ENCODE measurements at regions not wholly inside any gene's neighbourhood (a gene's known extent, or its start where the extent isn't known, plus 50 kb on each side); places are given as distances from the start of the nearest gene placed in this dataset.
A peak's percentile ranks its signal among the peaks of the same experiment; 100 is the strongest.

GRCh38 chr1:175894581-175894980 is 151.2 kb upstream of the TNR start:
- no peak for DNase-seq (ENCODE audit: low read depth in 2 of 2)

GRCh38 chr1:175893192-175893591 is 149.8 kb upstream of the TNR start:
- DNase-seq (ENCODE audit: low read depth in 2 of 2) = no peak

GRCh38 chr1:175892686-175893085 is 149.3 kb upstream of the TNR start:
- DNase-seq (ENCODE audit: low read depth in 2 of 2) = no peak

- no peak for DNase-seq (ENCODE audit: low read depth in 2 of 2)
These were observed 148.5 kb upstream of the TNR start for GRCh38 chr1:175891783-175892309.

GRCh38 chr1:175890958-175891357 is 147.6 kb upstream of the TNR start:
- DNase-seq (ENCODE audit: low read depth in 2 of 2) = no peak

- DNase-seq (ENCODE audit: low read depth in 2 of 2) = no peak
These were observed 146.5 kb upstream of the TNR start for GRCh38 chr1:175889848-175890247.

- no peak for DNase-seq (ENCODE audit: low read depth in 2 of 2)
These were observed 145.6 kb upstream of the TNR start for GRCh38 chr1:175888996-175889395.

- DNase-seq (ENCODE audit: low read depth in 2 of 2) = peak; percentile 7 to 16
These were observed 144.6 kb upstream of the TNR start for GRCh38 chr1:175887981-175888428.

- no peak for DNase-seq (ENCODE audit: low read depth in 2 of 2)
These were observed 144.1 kb upstream of the TNR start for GRCh38 chr1:175887521-175887920.

GRCh38 chr1:175885326-175885725 is 141.9 kb upstream of the TNR start:
- no peak for DNase-seq (ENCODE audit: low read depth in 2 of 2)

- no peak for DNase-seq (ENCODE audit: low read depth in 2 of 2)
These were observed 141.0 kb upstream of the TNR start for GRCh38 chr1:175884369-175884768.

- DNase-seq (ENCODE audit: low read depth in 2 of 2) = no peak
These were observed 138.8 kb upstream of the TNR start for GRCh38 chr1:175882192-175882591.

GRCh38 chr1:175881246-175881976 is 138.0 kb upstream of the TNR start:
- no peak for DNase-seq (ENCODE audit: low read depth in 2 of 2)

- DNase-seq (ENCODE audit: low read depth in 2 of 2) = no peak
These were observed 135.4 kb upstream of the TNR start for GRCh38 chr1:175878775-175879174.

- no peak for DNase-seq (ENCODE audit: low read depth in 2 of 2)
These were observed 134.7 kb upstream of the TNR start for GRCh38 chr1:175877939-175878737.

GRCh38 chr1:175875556-175875955 is 132.2 kb upstream of the TNR start:
- DNase-seq (ENCODE audit: low read depth in 2 of 2) = no peak

- no peak for DNase-seq (ENCODE audit: low read depth in 2 of 2)
These were observed 130.7 kb upstream of the TNR start for GRCh38 chr1:175874081-175874480.

GRCh38 chr1:175873290-175873935 is 130.0 kb upstream of the TNR start:
- no peak for DNase-seq (ENCODE audit: low read depth in 2 of 2)

- DNase-seq (ENCODE audit: low read depth in 2 of 2) = no peak
These were observed 129.2 kb upstream of the TNR start for GRCh38 chr1:175872588-175872987.

GRCh38 chr1:175871647-175872046 is 128.3 kb upstream of the TNR start:
- no peak for DNase-seq (ENCODE audit: low read depth in 2 of 2)

GRCh38 chr1:175870217-175870616 is 126.8 kb upstream of the TNR start:
- no peak for DNase-seq (ENCODE audit: low read depth in 2 of 2)

GRCh38 chr1:175866776-175867175 is 123.4 kb upstream of the TNR start:
- no peak for DNase-seq (ENCODE audit: low read depth in 2 of 2)
